ENCODE measurements at regions not wholly inside any gene's neighbourhood (a gene's known extent, or its start where the extent isn't known, plus 50 kb on each side); places are given as distances from the start of the nearest gene placed in this dataset.

DNA sequence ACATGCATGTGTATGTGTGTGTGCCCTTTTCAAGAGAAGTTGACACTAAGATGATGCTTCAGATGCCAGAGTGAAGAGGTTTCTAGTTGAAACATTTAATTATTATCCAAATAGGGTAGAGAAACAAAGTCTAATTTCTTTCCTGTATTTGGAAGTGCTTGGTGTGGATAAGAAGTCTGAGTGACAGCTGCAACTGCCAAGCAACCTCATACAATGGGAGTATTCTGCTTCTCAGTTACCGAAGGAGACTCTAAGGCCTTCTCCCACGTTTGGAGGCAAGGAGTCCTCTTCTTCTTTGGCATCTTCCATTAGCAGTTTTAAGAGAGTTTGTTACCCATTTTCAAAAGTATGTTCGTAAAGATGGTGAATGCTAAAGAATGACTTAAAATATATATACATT lies 82.4 kb downstream of the HDGFL1 start:
- TF ChIP-seq CTCF (IDR thresholded peaks at IDR 0.05 in 8 of 11, conservative IDR thresholded peaks at IDR 0.05 in 3 of 11) = no peak
- no peak for TF ChIP-seq POLR2AphosphoS5 (IDR thresholded peaks at IDR 0.05)
- no peak for TF ChIP-seq POLR2A (IDR thresholded peaks at IDR 0.05)
